ENCODE measurements at regions not wholly inside any gene's neighbourhood (a gene's known extent, or its start where the extent isn't known, plus 50 kb on each side); places are given as distances from the start of the nearest gene placed in this dataset.

- TF ChIP-seq, protein P1, sequence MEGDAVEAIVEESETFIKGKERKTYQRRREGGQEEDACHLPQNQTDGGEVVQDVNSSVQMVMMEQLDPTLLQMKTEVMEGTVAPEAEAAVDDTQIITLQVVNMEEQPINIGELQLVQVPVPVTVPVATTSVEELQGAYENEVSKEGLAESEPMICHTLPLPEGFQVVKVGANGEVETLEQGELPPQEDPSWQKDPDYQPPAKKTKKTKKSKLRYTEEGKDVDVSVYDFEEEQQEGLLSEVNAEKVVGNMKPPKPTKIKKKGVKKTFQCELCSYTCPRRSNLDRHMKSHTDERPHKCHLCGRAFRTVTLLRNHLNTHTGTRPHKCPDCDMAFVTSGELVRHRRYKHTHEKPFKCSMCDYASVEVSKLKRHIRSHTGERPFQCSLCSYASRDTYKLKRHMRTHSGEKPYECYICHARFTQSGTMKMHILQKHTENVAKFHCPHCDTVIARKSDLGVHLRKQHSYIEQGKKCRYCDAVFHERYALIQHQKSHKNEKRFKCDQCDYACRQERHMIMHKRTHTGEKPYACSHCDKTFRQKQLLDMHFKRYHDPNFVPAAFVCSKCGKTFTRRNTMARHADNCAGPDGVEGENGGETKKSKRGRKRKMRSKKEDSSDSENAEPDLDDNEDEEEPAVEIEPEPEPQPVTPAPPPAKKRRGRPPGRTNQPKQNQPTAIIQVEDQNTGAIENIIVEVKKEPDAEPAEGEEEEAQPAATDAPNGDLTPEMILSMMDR (IDR thresholded peaks at IDR 0.05): no peak
- TF ChIP-seq EP300 (IDR thresholded peaks at IDR 0.05) (no peak), POLR2A (IDR thresholded peaks at IDR 0.05) (no peak)
Measured at GRCh38 chr22:47627556-47628253, 865.3 kb downstream of the TBC1D22A start.
